ENCODE measurements at regions not wholly inside any gene's neighbourhood (a gene's known extent, or its start where the extent isn't known, plus 50 kb on each side); places are given as distances from the start of the nearest gene placed in this dataset.

GRCh38 chr4:13844740-13845139 is 217.2 kb upstream of the BOD1L1 start:
- Mint-ChIP-seq H3K4me1 (no peaks in the 10 kb centered on the region), H3K27ac (no peak overlapping the region), H3K9me3 (peaks cover 4% of the 10 kb centered on the region), H3K4me3 (no peak overlapping the region), H3K36me3 (ENCODE audit: low read depth) (no peaks in the 10 kb centered on the region), H3K27me3 (no peaks in the 10 kb centered on the region)
- ATAC-seq (replicated peaks) = no peak

- no peaks in the 10 kb centered on the region for H3K36me3 Mint-ChIP-seq (ENCODE audit: low read depth)
- no peaks in the 10 kb centered on the region for H3K27me3 Mint-ChIP-seq
- H3K27ac Mint-ChIP-seq = no peak overlapping the region
- ATAC-seq (replicated peaks) = no peak
- no peaks in the 10 kb centered on the region for H3K4me1 Mint-ChIP-seq
- H3K9me3 Mint-ChIP-seq = peaks cover 4% of the 10 kb centered on the region
- H3K4me3 Mint-ChIP-seq = no peak overlapping the region
These were observed 222.3 kb upstream of the BOD1L1 start for GRCh38 chr4:13849778-13850177.

GRCh38 chr4:13851085-13851940 is 223.8 kb upstream of the BOD1L1 start:
- H3K27me3 Mint-ChIP-seq = no peaks in the 10 kb centered on the region
- H3K4me1 Mint-ChIP-seq = no peaks in the 10 kb centered on the region
- no peak for ATAC-seq (replicated peaks)
- no peak overlapping the region for H3K4me3 Mint-ChIP-seq
- peaks cover 4% of the 10 kb centered on the region for H3K9me3 Mint-ChIP-seq
- H3K27ac Mint-ChIP-seq = no peak overlapping the region
- no peaks in the 10 kb centered on the region for H3K36me3 Mint-ChIP-seq (ENCODE audit: low read depth)

GRCh38 chr4:13852411-13852810 is 224.9 kb upstream of the BOD1L1 start:
- no peak for ATAC-seq (replicated peaks)
- H3K4me1 Mint-ChIP-seq = no peaks in the 10 kb centered on the region
- H3K9me3 Mint-ChIP-seq = peaks cover 4% of the 10 kb centered on the region
- H3K36me3 Mint-ChIP-seq (ENCODE audit: low read depth) = no peaks in the 10 kb centered on the region
- no peak overlapping the region for H3K4me3 Mint-ChIP-seq
- no peaks in the 10 kb centered on the region for H3K27me3 Mint-ChIP-seq
- no peak overlapping the region for H3K27ac Mint-ChIP-seq

- Mint-ChIP-seq H3K9me3 (no peaks in the 10 kb centered on the region), H3K4me1 (no peaks in the 10 kb centered on the region), H3K36me3 (ENCODE audit: low read depth) (no peaks in the 10 kb centered on the region), H3K27ac (no peak overlapping the region), H3K27me3 (no peaks in the 10 kb centered on the region), H3K4me3 (no peak overlapping the region)
- ATAC-seq (replicated peaks) = no peak
These were observed 228.9 kb upstream of the BOD1L1 start for GRCh38 chr4:13856387-13856786.

- Mint-ChIP-seq H3K27ac (no peak overlapping the region), H3K27me3 (no peaks in the 10 kb centered on the region), H3K4me1 (no peaks in the 10 kb centered on the region), H3K36me3 (ENCODE audit: low read depth) (no peaks in the 10 kb centered on the region), H3K9me3 (no peaks in the 10 kb centered on the region), H3K4me3 (no peak overlapping the region)
- ATAC-seq (replicated peaks) = no peak
These were observed 229.9 kb upstream of the BOD1L1 start for GRCh38 chr4:13857397-13857796.

GRCh38 chr4:13857800-13858199 is 230.3 kb upstream of the BOD1L1 start:
- H3K9me3 Mint-ChIP-seq = no peaks in the 10 kb centered on the region
- no peak overlapping the region for H3K27ac Mint-ChIP-seq
- H3K4me1 Mint-ChIP-seq = no peaks in the 10 kb centered on the region
- ATAC-seq (replicated peaks) = no peak
- H3K4me3 Mint-ChIP-seq = no peak overlapping the region
- H3K36me3 Mint-ChIP-seq (ENCODE audit: low read depth) = no peaks in the 10 kb centered on the region
- no peaks in the 10 kb centered on the region for H3K27me3 Mint-ChIP-seq

- no peak for ATAC-seq (replicated peaks)
- H3K27me3 Mint-ChIP-seq = peaks cover under 1% of the 10 kb centered on the region
- peaks cover 4% of the 10 kb centered on the region for H3K9me3 Mint-ChIP-seq
- H3K27ac Mint-ChIP-seq = no peak overlapping the region
- H3K4me3 Mint-ChIP-seq = no peak overlapping the region
- H3K4me1 Mint-ChIP-seq = no peaks in the 10 kb centered on the region
- H3K36me3 Mint-ChIP-seq (ENCODE audit: low read depth) = no peaks in the 10 kb centered on the region
These were observed 231.9 kb upstream of the BOD1L1 start for GRCh38 chr4:13859423-13859822.

- H3K4me3 Mint-ChIP-seq = no peak overlapping the region
- H3K27ac Mint-ChIP-seq = no peak overlapping the region
- ATAC-seq (replicated peaks) = no peak
- peaks cover 4% of the 10 kb centered on the region for H3K27me3 Mint-ChIP-seq
- H3K36me3 Mint-ChIP-seq (ENCODE audit: low read depth) = no peaks in the 10 kb centered on the region
- H3K4me1 Mint-ChIP-seq = no peaks in the 10 kb centered on the region
- H3K9me3 Mint-ChIP-seq = peaks cover 4% of the 10 kb centered on the region
These were observed 232.6 kb upstream of the BOD1L1 start for GRCh38 chr4:13860126-13860525.

- no peak overlapping the region for H3K27ac Mint-ChIP-seq
- H3K4me1 Mint-ChIP-seq = no peaks in the 10 kb centered on the region
- no peak overlapping the region for H3K4me3 Mint-ChIP-seq
- no peaks in the 10 kb centered on the region for H3K36me3 Mint-ChIP-seq (ENCODE audit: low read depth)
- ATAC-seq (replicated peaks) = no peak
- peaks cover 8% of the 10 kb centered on the region for H3K27me3 Mint-ChIP-seq
- H3K9me3 Mint-ChIP-seq = peaks cover 8% of the 10 kb centered on the region
These were observed 238.5 kb upstream of the BOD1L1 start for GRCh38 chr4:13865871-13866669.

- no peak for ATAC-seq (replicated peaks)
- Mint-ChIP-seq H3K27me3 (peaks cover 8% of the 10 kb centered on the region), H3K36me3 (ENCODE audit: low read depth) (no peaks in the 10 kb centered on the region), H3K4me3 (no peak overlapping the region), H3K9me3 (peaks cover 8% of the 10 kb centered on the region), H3K27ac (no peak overlapping the region), H3K4me1 (no peaks in the 10 kb centered on the region)
These were observed 239.4 kb upstream of the BOD1L1 start for GRCh38 chr4:13866881-13867280.

- Mint-ChIP-seq H3K27me3 (peaks cover 3% of the 10 kb centered on the region), H3K4me3 (no peak overlapping the region), H3K4me1 (no peaks in the 10 kb centered on the region), H3K9me3 (peaks cover 4% of the 10 kb centered on the region), H3K36me3 (ENCODE audit: low read depth) (no peaks in the 10 kb centered on the region), H3K27ac (no peak overlapping the region)
- no peak for ATAC-seq (replicated peaks)
These were observed 244.6 kb upstream of the BOD1L1 start for GRCh38 chr4:13872155-13872554.

GRCh38 chr4:13872955-13873354 is 245.4 kb upstream of the BOD1L1 start:
- H3K27me3 Mint-ChIP-seq = peaks cover 1% of the 10 kb centered on the region
- no peak for ATAC-seq (replicated peaks)
- H3K9me3 Mint-ChIP-seq = peaks cover 1% of the 10 kb centered on the region
- H3K27ac Mint-ChIP-seq = no peak overlapping the region
- H3K4me3 Mint-ChIP-seq = no peak overlapping the region
- H3K36me3 Mint-ChIP-seq (ENCODE audit: low read depth) = no peaks in the 10 kb centered on the region
- no peaks in the 10 kb centered on the region for H3K4me1 Mint-ChIP-seq

GRCh38 chr4:13875181-13875580 is 247.7 kb upstream of the BOD1L1 start:
- H3K27me3 Mint-ChIP-seq = no peaks in the 10 kb centered on the region
- no peak for ATAC-seq (replicated peaks)
- H3K9me3 Mint-ChIP-seq = no peaks in the 10 kb centered on the region
- no peaks in the 10 kb centered on the region for H3K36me3 Mint-ChIP-seq (ENCODE audit: low read depth)
- no peak overlapping the region for H3K27ac Mint-ChIP-seq
- no peaks in the 10 kb centered on the region for H3K4me1 Mint-ChIP-seq
- no peak overlapping the region for H3K4me3 Mint-ChIP-seq

GRCh38 chr4:13876131-13876530 is 248.6 kb upstream of the BOD1L1 start:
- H3K27me3 Mint-ChIP-seq = no peaks in the 10 kb centered on the region
- no peak for ATAC-seq (replicated peaks)
- H3K9me3 Mint-ChIP-seq = no peaks in the 10 kb centered on the region
- H3K4me1 Mint-ChIP-seq = no peaks in the 10 kb centered on the region
- no peak overlapping the region for H3K4me3 Mint-ChIP-seq
- H3K27ac Mint-ChIP-seq = no peak overlapping the region
- H3K36me3 Mint-ChIP-seq (ENCODE audit: low read depth) = no peaks in the 10 kb centered on the region

Data from activated T-helper 17 cell treated with anti-CD3 and anti-CD28 coated beads, Interleukin-2, amount 50 U/mL, for 72 hours (primary cell).